ENCODE measurements at regions not wholly inside any gene's neighbourhood (a gene's known extent, or its start where the extent isn't known, plus 50 kb on each side); places are given as distances from the start of the nearest gene placed in this dataset.
"Not testable (repeated sequence)": the region's sequence is repeated elsewhere in the genome, so short reads cannot be mapped to it uniquely, and the experiment has no call there.

GRCh38 chr7:113209449-113210203 is 91.3 kb upstream of the SMIM30 start:
- no peak for ATAC-seq

DNA sequence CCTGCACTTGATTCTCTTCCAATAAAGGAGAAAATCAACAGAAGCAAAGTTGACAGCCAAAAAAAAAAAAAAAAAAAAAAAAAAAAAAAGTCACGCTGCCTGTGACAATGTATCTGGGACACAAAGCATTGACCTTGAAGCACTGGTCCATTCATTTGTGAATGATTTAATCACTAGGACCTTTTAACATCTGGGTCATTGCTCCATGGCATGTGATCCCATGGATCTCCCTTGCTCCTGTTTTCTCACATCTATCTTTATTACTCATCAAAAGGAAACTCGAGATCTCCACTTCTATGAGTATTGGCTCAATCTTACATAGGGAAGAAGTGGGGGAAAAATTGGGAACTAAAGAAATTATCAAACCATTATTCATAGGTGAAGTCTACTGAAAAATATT is 89.6 kb upstream of the SMIM30 start:
- no peak for ATAC-seq

- no peak for ATAC-seq
These were observed 89.1 kb upstream of the SMIM30 start for GRCh38 chr7:113207441-113207840.

DNA sequence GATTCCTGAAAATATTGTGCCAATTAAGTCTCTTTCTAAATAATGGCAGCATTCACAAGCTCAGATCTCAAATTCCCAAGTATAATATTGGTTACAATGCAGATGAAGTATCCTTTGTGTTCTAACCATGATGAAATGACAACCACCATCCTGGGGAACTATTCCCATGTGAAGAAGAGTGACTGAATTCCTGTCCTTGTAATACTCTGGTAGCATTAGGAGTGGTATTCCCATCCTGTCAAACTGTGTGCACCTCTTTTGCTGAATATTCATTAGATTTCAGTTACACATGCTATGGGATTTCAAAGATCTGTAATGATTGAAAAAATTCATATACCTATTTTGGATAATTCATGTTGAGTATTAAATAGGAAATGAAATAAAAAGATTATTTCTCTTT is 86.1 kb upstream of the SMIM30 start:
- no peak for ATAC-seq

GRCh38 chr7:113202284-113202683 is 83.9 kb upstream of the SMIM30 start:
- ATAC-seq = no peak

- ATAC-seq = no peak
These were observed 81.9 kb upstream of the SMIM30 start for GRCh38 chr7:113200281-113200680.

DNA sequence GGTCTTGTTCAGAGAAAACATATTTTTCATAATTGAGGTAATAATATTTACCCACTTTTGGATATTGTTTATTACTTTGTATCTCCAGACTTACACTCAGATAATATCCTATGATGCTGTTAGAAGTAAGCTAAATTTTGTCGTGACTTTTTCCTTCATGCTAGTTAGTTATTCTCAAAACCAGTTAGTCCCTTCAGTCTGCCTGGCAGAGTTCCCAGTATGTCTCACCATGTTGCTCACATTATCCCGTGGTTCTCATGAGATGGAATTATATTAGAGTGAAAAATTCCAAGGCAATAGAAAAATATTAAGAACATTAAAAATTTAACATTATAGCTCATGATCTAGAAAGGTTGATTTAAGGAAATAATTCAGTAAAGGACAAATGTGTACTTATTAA is 81.5 kb upstream of the SMIM30 start:
- no peak for ATAC-seq

- ATAC-seq = no peak
These were observed 80.8 kb upstream of the SMIM30 start for GRCh38 chr7:113199136-113199535.

- ATAC-seq = no peak
These were observed 79.9 kb upstream of the SMIM30 start for GRCh38 chr7:113198226-113198625.

GRCh38 chr7:113197274-113197673 is 78.9 kb upstream of the SMIM30 start:
- ATAC-seq = no peak

GRCh38 chr7:113188396-113188795 is 70.0 kb upstream of the SMIM30 start:
- no peak for ATAC-seq

DNA sequence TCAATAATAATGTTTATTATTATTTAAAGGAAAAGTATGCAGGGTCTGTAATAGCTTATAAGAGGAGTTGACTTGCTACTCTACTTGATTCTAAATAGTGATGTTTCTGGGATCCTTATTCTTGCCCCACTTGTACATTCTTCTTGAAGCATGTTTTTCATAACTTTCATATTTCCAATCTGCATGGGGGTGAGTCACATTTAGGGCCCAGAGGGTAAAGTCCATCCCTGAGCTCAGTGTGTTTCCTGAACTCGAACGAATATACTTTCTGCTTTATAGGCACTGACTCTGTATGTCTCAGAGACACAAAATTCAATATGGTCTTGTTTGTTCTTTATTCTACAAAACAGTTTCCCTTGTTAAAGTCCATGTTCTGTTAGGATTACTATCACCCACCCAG is 61.0 kb upstream of the SMIM30 start:
- ATAC-seq = no peak

GRCh38 chr7:113176836-113177235 is 58.5 kb upstream of the SMIM30 start:
- no peak for ATAC-seq

GRCh38 chr7:113176180-113176579 is 57.8 kb upstream of the SMIM30 start:
- ATAC-seq = not testable (repeated sequence)

DNA sequence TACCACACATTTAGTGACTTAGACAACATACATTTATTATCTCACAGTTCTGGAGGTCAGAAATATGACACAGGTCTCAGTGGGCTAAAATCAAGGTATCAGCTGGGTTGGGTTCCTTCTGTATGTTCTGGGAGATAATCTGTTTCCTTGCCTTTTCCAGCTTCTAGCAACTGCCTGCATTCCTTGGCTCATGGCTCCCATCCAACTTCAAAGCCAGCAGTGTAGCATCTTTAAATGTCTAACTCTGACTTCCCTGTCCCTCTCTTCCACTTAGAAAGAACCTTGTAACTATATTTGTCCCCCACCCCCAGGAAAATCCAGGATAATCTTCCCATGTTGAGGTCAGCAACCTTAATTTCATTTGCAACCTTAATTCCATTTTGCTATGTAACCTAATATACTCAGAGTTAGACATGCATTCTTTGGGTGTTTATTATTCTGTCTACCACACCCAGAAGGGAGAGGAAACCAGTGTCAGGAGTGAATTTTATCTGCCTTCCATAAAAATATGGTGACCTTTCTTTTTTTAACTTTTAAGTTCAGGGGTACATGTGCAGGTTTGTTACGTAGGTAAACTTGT is 57.3 kb upstream of the SMIM30 start:
- no peak for ATAC-seq

DNA sequence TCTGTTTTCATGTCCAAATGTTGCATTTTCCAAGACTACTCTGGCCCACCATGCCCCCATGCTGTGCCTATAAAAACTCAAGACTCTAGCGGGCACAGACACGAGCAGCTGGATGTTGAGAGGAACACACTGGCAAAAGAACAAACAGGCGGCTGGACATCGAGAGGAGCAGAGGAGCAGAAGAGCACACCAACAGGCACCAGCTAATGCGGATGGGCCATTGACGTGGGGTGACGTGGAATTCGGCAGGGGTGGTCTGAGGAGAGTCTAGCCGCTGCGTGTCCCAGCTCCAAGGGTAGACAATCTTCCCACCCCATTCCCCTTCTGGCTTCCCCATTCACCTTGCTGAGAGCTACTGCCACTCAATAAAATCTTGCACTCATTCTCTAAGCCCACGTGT is 54.4 kb upstream of the SMIM30 start:
- no peak for ATAC-seq

DNA sequence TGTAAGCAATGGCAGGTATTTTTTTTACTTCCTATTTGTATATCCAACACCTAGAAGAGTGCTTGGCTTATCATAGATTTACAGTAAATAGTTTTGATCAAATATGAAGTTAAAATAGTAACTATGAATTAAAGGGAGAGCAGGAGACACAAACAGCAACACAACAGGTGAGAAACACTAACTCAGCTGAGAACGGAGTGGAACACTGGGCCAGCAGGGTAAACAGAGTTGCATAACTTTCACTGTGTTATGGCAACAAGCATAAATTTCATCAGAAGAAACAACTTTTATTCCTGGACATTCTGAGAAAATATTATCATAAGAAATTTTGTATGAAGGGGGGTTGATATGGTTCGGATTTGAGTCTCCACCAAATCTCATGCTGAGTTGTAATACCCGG is 52.2 kb upstream of the SMIM30 start:
- no peak for ATAC-seq

All from esophagus mucosa (tissue), 1 donor.